MV-4-11 (cell line): ENCODE measurements at regions not wholly inside any gene's neighbourhood (a gene's known extent, or its start where the extent isn't known, plus 50 kb on each side); places are given as distances from the start of the nearest gene placed in this dataset.
A peak's percentile ranks its signal among the peaks of the same experiment; 100 is the strongest.
"Not testable (repeated sequence)": the region's sequence is repeated elsewhere in the genome, so short reads cannot be mapped to it uniquely, and the experiment has no call there.

Experiments used
- DNase-seq: peaks from one replicate; lab custom pipeline; 2025; lab: John Stamatoyannopoulos, UW

DNA sequence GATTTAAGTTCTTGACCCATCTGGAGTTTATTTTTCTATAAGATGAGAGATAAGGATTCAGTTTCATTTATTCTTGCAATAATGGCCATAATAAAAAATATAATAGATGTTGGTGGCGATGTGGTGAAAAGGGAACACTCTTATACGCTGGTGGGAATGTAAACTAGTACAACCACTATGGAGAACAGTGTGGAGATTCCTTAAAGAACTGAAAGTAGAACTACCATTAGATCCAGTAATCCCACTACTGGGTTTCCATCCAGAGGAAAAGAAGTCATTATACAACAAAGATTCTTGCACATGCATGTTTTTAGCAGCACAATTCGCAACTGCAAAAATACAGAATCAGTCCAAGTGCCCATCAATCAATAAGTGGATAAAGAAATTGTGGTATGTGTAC lies 1040.5 kb upstream of the GYPC start:
- DNase-seq, result no peak

DNA sequence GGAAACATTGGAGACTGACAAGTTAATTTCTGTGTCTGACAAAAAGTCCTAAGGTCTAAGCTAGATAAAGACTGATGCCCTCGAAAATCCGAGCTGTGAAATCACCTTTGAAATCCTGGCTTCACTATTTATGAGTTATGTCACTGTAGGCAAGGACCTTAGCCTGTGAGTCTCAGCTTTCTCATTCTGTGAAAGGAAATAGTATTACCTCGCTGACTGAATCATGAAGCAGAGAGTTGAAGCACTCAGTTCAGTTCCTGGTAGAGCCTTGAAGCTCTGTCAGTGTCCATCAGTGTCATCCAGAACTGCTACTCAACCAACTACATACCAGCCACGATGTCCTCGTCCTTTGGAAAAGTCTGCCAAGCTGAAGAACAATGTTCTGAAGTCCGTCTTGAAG lies 1025.6 kb upstream of the GYPC start:
- DNase-seq, result no peak

DNA sequence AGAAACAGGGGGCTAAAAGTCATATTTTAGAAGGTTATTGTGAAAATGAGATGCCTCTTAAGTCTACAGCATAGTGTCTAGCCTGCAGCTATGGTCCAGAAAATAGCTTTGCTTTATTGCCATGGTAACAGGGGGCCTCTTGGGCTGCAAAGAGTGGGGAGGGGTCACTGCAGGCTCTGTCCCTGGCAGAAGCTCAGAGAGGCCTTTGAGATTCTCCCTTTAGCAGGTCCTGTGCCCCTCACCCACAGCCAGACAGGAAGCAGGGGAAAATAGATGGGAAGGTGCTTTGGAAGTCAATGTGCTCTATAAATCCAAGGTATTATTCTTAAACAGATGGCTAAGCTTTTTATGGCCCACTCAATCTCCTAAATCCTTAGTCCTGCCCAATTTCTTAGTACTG lies 1021.3 kb upstream of the GYPC start:
- DNase-seq, result no peak

DNA sequence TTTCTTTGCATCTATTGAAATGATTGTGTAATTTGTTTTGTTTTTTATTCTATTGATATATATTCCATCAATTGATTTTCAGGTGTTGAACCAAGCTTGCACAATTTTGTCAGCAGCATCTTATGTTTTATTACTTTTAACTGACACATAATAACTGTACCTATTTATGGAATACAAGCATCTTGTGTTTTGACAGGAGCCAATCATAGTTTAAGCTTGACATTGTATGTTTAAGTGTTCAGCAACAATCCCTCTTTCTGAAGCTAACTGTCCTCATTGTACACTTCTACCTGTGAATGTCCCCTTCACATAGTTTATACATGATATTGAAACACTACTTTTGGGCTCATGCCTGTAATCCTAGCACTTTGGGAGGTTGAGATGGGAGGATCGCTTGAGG lies 1017.6 kb upstream of the GYPC start:
- no peak for DNase-seq

DNA sequence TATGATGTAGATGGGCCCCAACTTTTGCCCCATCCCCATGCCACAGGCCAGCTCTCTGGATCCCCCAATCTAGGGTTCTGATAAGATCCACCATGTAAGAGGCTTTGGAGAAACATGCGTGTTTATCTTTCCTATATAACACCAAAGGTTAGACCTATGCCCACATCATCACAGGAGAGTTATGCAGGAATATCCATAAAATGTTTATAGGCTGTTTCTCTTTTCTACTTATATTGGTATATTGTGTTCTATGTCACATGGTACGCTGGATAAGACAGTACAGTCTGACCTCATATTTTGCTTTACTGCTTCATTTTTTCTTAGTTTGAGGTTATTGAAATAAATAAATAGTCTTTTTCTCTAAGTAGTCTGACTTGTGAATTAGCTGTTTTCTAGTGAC lies 1013.9 kb upstream of the GYPC start:
- no peak for DNase-seq

DNA sequence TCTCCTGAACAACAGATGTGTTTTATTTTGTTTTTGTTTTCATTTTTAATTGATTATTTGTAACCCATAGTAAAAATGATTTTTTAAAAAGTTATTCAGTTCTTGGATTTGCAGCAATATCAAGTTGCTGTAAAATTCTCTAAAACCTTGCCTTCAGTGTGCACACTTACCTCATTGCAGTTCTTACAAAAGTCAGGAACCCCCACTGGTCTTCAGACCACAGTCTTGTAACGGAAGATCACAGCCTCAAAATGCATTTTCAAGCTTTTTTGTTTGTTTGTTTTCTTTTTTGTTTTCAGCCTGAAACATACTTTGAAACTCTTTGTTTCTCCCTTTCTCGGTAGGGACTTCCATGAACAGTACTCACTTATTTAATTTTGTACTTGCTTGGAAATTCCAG lies 1012.8 kb upstream of the GYPC start:
- DNase-seq, result no peak

DNA sequence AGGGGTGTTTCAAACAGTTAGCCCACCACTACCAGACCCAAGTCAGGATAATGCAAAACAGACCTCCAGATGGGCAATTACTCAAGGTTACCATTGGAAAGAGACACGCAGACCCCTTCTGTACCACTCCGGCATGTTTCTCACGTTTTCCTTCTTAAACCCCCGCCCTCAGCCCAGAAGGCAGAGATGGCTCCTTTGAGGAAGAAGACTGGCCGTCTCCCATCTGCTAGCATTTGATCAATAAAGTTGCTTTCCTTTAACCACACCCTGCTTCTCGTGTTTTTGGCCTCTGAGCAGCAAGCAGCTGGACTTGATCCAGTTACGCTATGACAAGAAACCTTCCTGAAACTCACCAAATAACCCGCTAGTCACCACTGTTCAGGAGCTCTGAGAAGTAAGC lies 1012.4 kb upstream of the GYPC start:
- DNase-seq, result no peak

DNA sequence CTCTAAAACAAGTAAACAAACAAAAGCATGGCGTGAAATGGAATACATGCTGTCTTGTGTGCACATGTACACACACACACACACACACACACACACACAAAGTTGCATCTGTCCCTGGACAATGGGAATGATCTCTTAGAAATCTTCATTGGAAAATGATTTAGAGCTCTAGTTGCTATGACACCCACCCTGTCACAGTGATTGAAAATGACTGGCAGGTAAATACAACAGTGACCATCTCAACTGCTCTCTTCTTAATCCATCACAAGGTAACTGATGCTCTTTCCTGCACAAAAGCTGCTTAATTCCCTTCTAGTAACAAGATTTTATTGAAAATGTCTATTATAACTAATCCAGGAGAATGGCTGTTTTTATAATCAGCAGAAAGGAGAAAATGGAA lies 1011.7 kb upstream of the GYPC start:
- DNase-seq, result no peak

DNA sequence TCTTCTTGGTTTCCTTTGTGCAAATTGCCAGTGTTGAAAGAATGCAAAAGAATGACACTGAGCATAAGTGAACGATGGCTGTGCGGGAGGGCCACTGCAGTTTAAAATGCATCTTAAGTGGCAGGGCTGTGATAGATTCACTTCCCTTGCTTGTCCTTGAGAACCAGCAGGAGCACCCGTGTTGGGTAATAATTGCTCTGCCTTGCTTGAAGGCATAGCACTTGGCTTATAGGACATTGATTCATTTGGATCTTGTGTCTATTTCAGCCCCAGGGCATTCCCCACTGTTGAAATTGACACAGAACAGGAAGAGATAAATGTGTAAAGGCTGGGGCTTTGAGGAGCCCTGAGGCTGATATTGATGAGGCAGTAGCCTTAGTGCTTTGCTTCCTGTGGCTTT lies 1003.7 kb upstream of the GYPC start:
- DNase-seq, result no peak

DNA sequence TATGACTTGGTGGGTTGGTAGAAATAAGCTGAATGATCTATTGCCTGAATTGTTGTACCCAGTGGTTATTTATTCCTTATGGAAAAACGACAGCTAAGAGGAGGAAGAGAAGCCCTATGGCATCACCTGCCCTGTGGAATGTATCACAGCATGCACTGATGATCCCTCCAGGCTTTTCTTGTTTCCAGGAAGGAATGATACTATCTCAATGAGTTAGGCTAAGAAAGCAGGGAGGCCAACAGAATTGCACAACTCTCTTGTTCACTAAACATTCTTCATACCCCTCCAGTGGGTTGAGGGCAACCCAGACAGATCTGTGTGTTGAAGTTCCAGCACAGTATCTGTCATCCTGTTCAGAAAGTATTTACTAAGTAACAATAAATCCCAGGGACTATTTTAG lies 1001.7 kb upstream of the GYPC start:
- no peak for DNase-seq

DNA sequence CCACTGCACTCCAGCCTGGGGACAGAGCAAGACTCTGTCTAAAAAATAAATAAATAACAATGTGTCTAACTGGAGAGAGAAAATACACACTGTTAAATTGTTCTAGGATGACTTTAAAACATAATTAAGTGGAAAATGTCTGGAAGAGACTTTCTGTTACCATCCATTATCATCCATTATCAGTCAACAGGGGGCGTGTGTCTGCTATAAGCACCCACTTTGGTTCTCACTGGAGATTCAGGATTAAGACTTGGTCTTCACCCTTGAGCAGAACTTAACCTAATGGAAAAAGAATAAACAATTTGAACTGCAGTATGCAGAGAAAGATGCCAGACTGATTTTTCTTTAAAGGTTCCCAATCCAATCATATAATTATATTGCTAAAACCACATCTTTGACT lies 999.8 kb upstream of the GYPC start:
- no peak for DNase-seq

DNA sequence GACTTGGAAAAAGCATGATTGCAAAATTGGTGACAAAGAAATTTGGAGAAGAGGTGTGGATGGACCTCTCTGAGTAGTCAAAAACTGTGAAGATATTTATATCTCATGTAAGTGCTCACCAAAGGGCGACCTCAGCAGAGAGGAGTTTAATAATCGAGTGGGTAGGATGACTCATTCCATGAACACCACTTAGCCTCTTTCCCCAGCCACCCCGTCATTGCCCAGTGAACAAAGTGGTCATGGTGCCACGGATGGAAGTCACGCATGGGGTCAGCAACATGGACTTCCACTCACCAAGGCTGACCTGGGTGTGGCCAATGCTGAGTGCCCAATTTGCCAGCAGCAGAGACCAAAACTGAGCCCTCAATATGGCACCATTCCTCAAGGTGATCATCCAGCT lies 997.4 kb upstream of the GYPC start:
- no peak for DNase-seq

DNA sequence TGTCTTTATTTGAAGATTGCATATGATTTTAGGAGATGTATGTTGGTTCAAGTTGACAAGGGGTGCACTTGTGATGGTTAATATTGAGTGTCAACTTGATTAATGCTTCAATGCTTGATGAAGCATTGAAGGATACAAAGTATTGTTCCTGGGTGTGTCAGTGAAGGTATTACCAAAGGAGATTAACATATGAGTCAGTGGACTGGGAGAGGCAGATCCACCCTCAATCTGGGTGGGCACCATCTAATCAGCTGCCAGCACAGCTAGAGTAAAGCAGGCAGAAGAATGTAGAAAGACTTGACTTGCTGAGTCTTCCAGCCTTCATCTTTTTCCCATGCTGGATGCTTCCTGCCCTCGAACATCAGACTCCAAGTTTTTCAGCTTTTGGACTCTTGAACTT lies 995.6 kb upstream of the GYPC start:
- not testable (repeated sequence) for DNase-seq

DNA sequence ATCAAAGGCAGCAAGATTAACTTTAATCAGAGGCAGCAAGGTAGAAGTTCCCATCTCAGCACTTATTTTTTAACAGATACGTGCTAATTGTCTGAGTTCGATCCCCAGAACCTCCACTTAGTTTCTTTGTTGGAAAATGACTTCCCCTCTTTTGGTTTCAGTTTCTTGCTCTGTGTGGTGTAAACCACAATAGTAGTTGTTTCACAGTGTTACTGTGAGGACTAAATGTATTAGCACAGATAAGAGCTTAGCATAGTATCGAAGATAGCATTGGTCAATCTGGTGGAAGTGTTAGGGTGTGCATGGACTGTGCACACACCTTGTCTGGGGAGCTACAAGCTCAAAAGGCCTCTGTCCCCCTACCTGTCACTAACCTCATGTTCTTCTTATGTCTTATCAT lies 988.3 kb upstream of the GYPC start:
- peak; percentile 66 for DNase-seq

DNA sequence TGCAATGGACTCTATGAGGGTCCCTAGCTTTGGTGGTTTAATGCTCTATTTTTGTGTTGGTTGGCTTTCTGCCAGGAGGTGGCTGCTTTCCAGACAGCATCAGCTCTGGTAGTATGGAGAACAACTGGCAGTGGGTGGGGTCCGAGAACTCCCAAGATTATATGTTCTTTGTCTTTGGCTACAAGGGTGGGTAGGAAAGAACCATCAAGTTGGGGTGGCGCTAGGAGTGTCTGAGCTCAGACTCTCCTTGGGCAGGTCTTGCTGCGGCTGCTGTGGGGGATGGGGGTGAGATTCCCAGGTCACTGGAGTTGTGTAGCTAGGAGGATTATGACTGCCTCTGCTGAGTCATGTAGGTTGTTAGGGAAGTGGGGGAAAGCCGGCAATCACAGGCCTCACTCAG lies 976.1 kb upstream of the GYPC start:
- no peak for DNase-seq

DNA sequence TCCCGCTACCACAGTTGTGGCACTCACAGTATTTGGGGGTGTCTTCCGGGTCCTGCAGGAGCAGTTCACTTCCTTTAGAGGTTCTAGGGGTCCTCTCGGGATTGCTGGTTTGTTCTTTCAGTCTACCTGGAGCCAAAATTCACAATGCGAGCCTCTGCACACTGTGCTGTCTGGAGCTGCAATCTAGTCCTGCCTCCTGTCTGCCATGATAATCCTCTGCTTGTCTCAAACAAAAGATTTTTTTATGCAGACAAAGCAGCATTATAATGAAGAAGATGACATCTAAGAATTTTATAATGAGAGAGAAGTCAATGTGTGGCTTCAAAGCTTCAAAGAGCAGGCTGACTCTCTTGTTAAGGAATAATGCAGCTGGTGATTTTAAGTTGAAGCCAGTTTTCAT lies 975.1 kb upstream of the GYPC start:
- no peak for DNase-seq

DNA sequence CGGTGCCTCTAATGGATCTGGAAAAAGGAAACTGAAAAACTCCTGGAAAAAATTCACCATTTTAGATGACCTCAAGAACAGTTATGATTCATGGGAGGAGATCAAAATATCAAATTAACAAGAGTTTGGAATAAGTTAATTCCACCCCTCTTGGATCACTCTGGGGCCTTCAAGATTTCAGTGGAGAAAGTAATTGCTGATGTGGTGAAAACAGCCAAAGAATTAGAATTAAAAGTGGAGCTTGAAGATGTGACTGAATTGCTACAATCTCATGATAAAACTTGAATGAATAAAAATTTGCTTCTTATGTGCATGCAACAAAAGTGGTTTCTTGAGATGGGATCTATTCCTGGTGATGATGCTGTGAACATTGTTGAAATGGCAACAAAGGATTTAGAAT lies 974.4 kb upstream of the GYPC start:
- no peak for DNase-seq

DNA sequence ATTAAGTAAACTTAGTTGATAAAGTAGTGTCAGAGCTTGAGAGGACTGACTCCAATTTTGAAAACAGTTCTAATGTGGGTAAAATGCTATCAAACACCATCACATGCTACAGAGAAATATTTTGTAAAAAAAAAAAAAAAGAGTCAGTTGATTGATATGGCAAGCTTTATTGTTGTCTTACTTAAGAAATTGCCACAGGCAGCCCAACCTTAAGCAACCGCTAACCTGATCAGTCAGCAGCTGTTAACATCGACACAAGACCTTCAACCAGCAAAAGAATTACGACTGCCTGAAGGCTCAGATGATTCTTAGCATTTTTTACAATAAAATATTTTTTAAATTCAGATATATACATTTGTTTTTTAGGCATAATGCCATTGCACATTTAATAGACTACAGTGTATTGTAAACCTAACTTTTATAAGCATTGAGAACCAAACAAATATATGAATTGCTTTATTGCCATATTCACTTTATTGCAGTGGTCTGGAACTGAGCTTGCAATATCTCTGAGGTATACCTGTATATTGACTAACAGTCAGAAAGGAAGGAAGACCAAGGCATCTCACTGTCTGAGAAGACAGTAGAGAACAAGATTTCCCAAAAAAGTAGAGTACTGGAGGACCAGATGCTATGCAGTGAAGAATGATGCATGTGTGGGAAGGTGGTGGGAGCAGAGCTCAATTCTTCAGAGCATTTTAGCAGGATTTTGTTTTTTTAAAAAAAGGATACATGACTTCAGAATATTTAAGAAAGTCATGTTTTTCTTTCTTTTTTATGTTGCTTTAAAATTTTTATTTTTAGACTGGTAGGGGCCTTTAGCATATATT lies 973.8 kb upstream of the GYPC start:
- no peak for DNase-seq

DNA sequence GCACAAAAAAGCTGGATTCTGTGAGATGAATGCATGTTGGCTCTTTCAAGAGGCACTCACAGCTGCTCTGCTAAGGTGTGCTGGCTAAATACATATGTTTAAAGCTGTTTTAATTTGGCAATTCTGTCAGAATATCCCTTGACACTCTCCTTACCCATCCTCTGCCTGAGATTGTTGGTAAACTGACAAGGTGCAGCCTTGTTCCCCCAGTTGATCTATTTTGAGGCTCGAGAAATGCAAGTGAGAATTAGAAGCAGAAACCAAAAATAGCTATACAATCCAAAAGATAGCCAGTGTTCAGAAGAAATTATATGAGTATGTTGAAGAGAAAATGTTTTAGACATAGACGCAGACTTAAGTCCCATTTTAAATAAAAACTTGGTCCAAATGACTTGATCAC lies 971.7 kb upstream of the GYPC start:
- DNase-seq, result no peak

DNA sequence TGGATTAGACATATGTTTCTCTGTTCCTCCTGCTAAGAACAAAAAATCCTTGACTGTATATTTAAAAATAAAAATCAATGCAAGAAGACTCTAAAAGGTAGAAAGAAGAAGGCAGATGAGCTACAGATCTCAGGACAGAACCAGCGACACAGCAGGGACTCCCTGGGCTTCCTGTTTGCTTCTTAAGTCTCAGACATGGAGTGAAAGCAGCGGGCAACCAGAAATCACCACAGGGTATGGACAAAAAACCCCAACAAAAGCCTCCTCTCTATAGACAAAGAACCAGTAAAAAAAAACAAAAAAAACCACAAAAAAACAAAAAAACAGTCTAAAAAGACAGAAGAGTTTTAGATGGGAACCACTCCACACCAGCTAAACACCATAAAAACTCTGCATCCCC lies 971.0 kb upstream of the GYPC start:
- no peak for DNase-seq

DNA sequence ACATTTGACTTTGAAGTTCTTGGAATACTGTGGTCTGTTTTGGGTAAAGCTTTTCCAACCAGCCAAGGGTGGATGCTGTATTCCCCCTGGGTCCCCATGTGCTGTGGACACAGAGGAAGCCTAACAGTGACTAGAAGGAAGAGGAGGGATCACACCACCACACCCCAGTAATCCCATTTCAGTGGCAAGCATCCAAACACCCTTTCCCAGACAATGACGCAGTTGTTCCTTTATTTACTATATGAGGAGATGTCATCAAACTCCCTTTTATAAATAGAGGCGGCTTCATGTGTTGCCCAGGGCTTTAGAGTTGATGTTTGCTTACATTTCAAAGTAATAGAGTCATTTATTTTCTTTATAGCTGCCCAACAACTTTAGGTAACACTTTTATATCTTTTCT lies 959.4 kb upstream of the GYPC start:
- no peak for DNase-seq

DNA sequence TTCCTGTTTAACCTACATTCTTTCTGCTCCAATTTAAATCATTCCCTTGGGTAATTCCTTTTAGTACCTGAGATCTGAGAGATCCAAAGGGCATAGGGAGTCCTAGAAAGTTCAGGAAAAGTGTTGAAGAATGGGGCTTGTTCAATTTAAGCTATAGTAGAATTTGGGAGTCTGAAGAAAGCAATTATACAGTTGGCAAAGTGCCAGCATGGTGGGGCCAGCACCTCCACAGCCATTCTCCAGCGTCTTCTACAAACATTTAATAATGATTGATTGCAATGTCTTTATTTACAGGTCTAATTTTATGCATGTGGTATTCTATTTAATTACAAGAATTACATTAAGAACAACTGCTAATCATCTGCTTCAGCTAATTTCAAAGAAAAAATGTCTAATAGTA lies 957.7 kb upstream of the GYPC start:
- DNase-seq, result no peak

DNA sequence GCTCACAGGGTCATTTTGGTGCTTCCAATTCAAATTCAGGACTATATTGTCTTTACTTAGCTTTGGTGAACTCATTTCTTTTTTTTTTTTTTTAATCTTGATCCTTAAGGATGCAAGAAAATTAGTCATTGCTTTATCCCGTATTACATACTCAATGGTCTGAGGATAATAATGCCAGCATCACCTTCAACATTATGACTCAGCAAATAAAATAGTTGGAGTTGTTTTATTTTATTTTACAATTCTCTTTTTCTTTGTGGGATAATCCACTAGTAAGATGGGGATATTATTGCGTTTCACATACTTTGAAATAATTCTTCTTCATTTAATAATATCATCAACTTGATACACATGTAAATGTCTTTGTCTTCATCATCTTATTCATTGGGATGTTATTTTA lies 954.9 kb upstream of the GYPC start:
- no peak for DNase-seq

DNA sequence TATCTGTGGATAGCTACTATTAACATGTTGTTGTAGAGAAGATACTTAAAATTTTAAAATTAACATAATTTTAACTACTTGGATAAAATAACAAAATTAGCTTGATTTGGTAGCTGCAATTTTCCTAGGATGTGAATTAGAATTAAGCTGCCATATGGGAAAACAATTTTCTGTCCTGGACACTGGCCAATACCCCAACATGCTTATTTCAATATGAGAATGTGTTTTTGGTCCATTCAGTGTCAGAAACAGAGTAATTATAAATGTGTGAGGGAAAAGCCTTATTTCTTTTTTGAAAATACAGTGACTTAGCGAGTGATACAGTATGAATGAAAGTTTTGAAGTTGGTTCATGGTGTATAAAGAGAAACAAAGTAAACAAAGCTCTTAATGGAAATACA lies 948.3 kb upstream of the GYPC start:
- DNase-seq, result no peak

DNA sequence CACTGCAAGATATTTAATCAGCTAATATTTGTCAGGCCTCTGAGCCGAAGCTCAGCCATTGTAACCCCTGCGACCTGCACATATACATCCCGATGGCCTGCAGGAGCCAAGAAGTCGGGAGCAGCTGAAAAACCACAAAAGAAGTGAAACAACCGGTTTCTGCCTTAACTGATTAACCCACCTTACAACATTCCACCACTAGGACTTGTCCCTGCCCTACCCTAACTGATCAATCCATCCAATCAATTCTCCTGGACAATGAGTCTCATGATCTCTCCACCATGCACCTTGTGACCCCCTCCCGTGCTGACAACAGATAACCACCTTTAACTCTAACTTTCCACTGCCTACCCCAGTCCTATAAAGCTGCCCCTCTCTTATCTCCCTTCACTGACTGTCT lies 945.4 kb upstream of the GYPC start:
- no peak for DNase-seq
